ENCODE measurements at regions not wholly inside any gene's neighbourhood (a gene's known extent, or its start where the extent isn't known, plus 50 kb on each side); places are given as distances from the start of the nearest gene placed in this dataset.
"Not testable (repeated sequence)": the region's sequence is repeated elsewhere in the genome, so short reads cannot be mapped to it uniquely, and the experiment has no call there.

GRCh38 chr6:34646714-34647113 lies 49.9 kb downstream of the ILRUN start:
- Mint-ChIP-seq H3K27ac (no peak overlapping the region), H3K4me3 (no peak overlapping the region), H3K9me3 (no peaks in the 10 kb centered on the region), H3K4me1 (peaks cover 17% of the 10 kb centered on the region), H3K27me3 (no peaks in the 10 kb centered on the region), H3K36me3 (ENCODE audit: low read depth) (peaks cover 44% of the 10 kb centered on the region)
- DNase-seq = no peak
- intact Hi-C loops (cut with micrococcal nuclease) = no loop called here

- Mint-ChIP-seq H3K27ac (no peak overlapping the region), H3K9me3 (no peaks in the 10 kb centered on the region), H3K4me1 (peaks cover 13% of the 10 kb centered on the region), H3K4me3 (no peak overlapping the region), H3K27me3 (no peaks in the 10 kb centered on the region), H3K36me3 (ENCODE audit: low read depth) (peaks cover 37% of the 10 kb centered on the region)
- DNase-seq = no peak
- intact Hi-C loops (cut with micrococcal nuclease) = no loop called here
Observed at GRCh38 chr6:34645627-34646026, 50.9 kb downstream of the ILRUN start.

GRCh38 chr6:34644716-34645115 lies 51.9 kb downstream of the ILRUN start:
- intact Hi-C loops (cut with micrococcal nuclease) = no loop called here
- Mint-ChIP-seq H3K4me1 (peaks cover 13% of the 10 kb centered on the region), H3K9me3 (no peaks in the 10 kb centered on the region), H3K27ac (no peak overlapping the region), H3K4me3 (no peak overlapping the region), H3K36me3 (ENCODE audit: low read depth) (peaks cover 35% of the 10 kb centered on the region), H3K27me3 (no peaks in the 10 kb centered on the region)
- DNase-seq = no peak

- Mint-ChIP-seq H3K4me1 (peaks cover 13% of the 10 kb centered on the region), H3K36me3 (ENCODE audit: low read depth) (peaks cover 33% of the 10 kb centered on the region), H3K4me3 (no peak overlapping the region), H3K9me3 (no peaks in the 10 kb centered on the region), H3K27me3 (no peaks in the 10 kb centered on the region), H3K27ac (no peak overlapping the region)
- DNase-seq = no peak
- intact Hi-C loops (cut with micrococcal nuclease) = no loop called here
Observed at GRCh38 chr6:34642427-34642826, 54.1 kb downstream of the ILRUN start.

- H3K4me3 Mint-ChIP-seq; H3K27me3 Mint-ChIP-seq; DNase-seq; intact Hi-C loops (cut with micrococcal nuclease); H3K9me3 Mint-ChIP-seq; H3K27ac Mint-ChIP-seq; H3K4me1 Mint-ChIP-seq: not testable (repeated sequence)
- peaks cover 21% of the 10 kb centered on the region for H3K36me3 Mint-ChIP-seq (ENCODE audit: low read depth)
Observed at GRCh38 chr6:34640074-34640849, 56.3 kb downstream of the ILRUN start.

- Mint-ChIP-seq H3K4me1 (peaks cover 4% of the 10 kb centered on the region), H3K9me3 (no peaks in the 10 kb centered on the region), H3K27me3 (no peaks in the 10 kb centered on the region), H3K27ac (no peak overlapping the region), H3K36me3 (ENCODE audit: low read depth) (peaks cover 15% of the 10 kb centered on the region), H3K4me3 (no peak overlapping the region)
- no peak for DNase-seq
- intact Hi-C loops (cut with micrococcal nuclease) = no loop called here
Observed at GRCh38 chr6:34638834-34639736, 57.5 kb downstream of the ILRUN start.

DNA sequence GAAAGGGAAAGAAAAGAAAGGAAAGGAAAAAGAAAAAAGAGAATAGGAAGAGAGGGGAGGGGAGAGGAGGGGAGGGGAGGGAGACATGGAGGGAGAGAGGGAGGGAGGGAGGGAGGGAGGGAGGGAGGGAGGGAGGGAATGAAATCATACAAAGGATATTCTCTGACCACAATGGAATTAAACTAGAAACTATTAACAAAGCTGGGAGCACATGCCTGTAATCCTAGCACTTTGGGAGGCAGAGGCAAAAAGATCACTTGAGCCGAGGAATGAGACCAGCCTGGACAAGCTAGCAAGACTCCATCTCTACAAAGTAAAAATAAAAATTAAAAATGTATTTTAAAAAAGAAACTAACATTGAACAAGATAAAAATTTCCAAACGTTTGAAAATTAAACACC lies 62.8 kb downstream of the ILRUN start:
- DNase-seq = no peak
- Mint-ChIP-seq H3K4me1 (peaks cover 10% of the 10 kb centered on the region), H3K27me3 (no peaks in the 10 kb centered on the region), H3K27ac (no peak overlapping the region), H3K9me3 (no peaks in the 10 kb centered on the region), H3K36me3 (ENCODE audit: low read depth) (peaks cover 23% of the 10 kb centered on the region), H3K4me3 (no peak overlapping the region)
- intact Hi-C loops (cut with micrococcal nuclease) = no loop called here

- no peak overlapping the region for H3K27ac Mint-ChIP-seq
- no peak for DNase-seq
- peaks cover 10% of the 10 kb centered on the region for H3K4me1 Mint-ChIP-seq
- intact Hi-C loops (cut with micrococcal nuclease) = no loop called here
- peaks cover 23% of the 10 kb centered on the region for H3K36me3 Mint-ChIP-seq (ENCODE audit: low read depth)
- H3K4me3 Mint-ChIP-seq = no peak overlapping the region
- H3K27me3 Mint-ChIP-seq = no peaks in the 10 kb centered on the region
- H3K9me3 Mint-ChIP-seq = no peaks in the 10 kb centered on the region
Observed at GRCh38 chr6:34633256-34633655, 63.3 kb downstream of the ILRUN start.

- intact Hi-C loops (cut with micrococcal nuclease) = no loop called here
- no peak for DNase-seq
- Mint-ChIP-seq H3K36me3 (ENCODE audit: low read depth) (peaks cover 20% of the 10 kb centered on the region), H3K4me3 (no peak overlapping the region), H3K27ac (no peak overlapping the region), H3K9me3 (no peaks in the 10 kb centered on the region), H3K27me3 (no peaks in the 10 kb centered on the region), H3K4me1 (peaks cover 10% of the 10 kb centered on the region)
Observed at GRCh38 chr6:34630040-34630439, 66.5 kb downstream of the ILRUN start.

DNA sequence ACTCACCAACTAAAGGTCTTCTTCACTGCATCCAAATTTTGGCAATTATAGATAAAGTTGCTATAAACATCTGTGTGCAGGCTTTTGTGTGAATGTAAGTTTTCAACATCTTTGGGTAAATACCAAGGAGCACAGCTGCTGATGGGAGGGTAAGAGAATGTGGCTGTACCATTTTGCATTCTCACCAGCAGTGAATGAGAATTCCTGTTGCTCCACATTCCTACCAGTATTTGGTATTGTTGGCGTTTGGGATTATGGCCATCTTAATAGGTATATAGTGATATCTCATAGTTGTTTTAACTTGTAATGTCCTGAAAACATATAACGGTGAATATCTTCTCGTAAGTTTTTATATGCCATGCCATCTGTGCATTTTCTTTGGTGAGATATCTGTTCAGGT lies 69.3 kb downstream of the ILRUN start:
- H3K27ac Mint-ChIP-seq = no peak overlapping the region
- no peaks in the 10 kb centered on the region for H3K27me3 Mint-ChIP-seq
- peaks cover 13% of the 10 kb centered on the region for H3K36me3 Mint-ChIP-seq (ENCODE audit: low read depth)
- intact Hi-C loops (cut with micrococcal nuclease) = no loop called here
- no peak for DNase-seq
- peaks cover 7% of the 10 kb centered on the region for H3K4me1 Mint-ChIP-seq
- H3K4me3 Mint-ChIP-seq = no peak overlapping the region
- no peaks in the 10 kb centered on the region for H3K9me3 Mint-ChIP-seq

DNA sequence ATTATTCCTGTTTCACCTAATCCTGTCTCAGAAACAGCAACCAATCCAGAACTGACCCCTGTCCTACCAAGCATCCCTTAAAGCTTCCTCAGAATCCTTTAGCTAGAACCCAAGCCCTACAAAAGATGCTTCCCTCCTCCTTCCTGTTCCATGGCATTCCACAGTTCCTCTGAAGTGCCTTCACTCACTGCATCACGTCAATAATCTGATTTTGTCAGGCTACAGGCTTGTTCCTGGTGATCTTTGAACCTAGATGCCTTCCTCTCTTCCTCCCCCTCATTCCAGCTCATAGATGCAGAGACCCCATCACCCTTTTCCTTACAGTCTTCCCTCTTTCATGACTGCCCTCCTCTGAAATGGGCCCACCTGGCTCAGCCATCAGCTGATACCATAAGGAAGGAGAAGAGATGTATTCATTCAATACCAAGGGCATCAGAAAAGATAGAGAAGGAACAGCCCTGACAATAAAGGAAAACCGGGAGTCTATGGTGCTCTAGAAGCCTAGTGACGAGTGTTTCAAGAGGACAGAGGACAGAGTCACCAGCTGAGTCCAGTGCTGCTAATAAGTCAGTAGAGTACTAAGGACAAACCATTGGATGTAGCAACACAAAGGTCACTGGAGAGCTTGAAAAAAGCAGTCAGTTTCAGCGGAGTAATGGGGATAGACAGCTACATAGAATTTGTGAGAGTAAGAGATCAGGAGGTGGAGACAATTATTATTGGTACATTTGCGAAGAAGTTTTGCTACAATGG lies 62.5 kb upstream of the SPDEF start:
- H3K27ac Mint-ChIP-seq = no peak overlapping the region
- H3K4me1 Mint-ChIP-seq = peaks cover 2% of the 10 kb centered on the region
- H3K4me3 Mint-ChIP-seq = no peak overlapping the region
- H3K36me3 Mint-ChIP-seq (ENCODE audit: low read depth) = peaks cover 7% of the 10 kb centered on the region
- H3K27me3 Mint-ChIP-seq = no peaks in the 10 kb centered on the region
- H3K9me3 Mint-ChIP-seq = no peaks in the 10 kb centered on the region
- DNase-seq = no peak
- intact Hi-C loops (cut with micrococcal nuclease) = no loop called here

DNA sequence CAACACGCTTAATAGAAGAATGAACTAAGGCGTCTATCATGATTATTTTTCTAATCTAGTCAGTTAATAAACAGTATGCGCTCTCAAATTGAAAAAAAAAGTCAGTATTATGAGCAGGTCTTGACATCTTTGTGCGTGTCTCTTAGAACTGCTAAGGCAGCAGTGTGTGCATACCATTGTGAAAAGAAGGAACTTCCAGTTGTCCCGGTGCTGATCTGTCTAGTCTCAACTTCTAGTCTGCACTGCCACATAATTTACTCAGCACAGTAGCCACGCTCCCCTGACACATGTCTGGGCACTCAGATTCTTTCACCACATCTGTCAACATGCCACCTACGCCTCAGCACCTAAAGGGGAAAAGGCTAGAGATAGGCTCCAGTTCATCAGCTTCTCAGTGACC lies 61.1 kb upstream of the SPDEF start:
- no peak for DNase-seq
- Mint-ChIP-seq H3K4me1 (peaks cover 2% of the 10 kb centered on the region), H3K9me3 (no peaks in the 10 kb centered on the region), H3K36me3 (ENCODE audit: low read depth) (peaks cover 4% of the 10 kb centered on the region), H3K4me3 (no peak overlapping the region), H3K27ac (no peak overlapping the region), H3K27me3 (no peaks in the 10 kb centered on the region)
- intact Hi-C loops (cut with micrococcal nuclease) = no loop called here

GRCh38 chr6:34616227-34616585 lies 60.1 kb upstream of the SPDEF start:
- Mint-ChIP-seq H3K4me3 (no peak overlapping the region), H3K36me3 (ENCODE audit: low read depth) (peaks cover 4% of the 10 kb centered on the region), H3K4me1 (peaks cover 2% of the 10 kb centered on the region), H3K9me3 (no peaks in the 10 kb centered on the region), H3K27ac (no peak overlapping the region), H3K27me3 (no peaks in the 10 kb centered on the region)
- DNase-seq = no peak
- intact Hi-C loops (cut with micrococcal nuclease) = no loop called here
